WTC11 (cell line): ENCODE measurements at regions not wholly inside any gene's neighbourhood (a gene's known extent, or its start where the extent isn't known, plus 50 kb on each side); places are given as distances from the start of the nearest gene placed in this dataset.

Source experiments
- ATAC-seq: fragments of 200-7000 bp; cut with Tn5 transposase; 2 replicates; pipeline ENCODE4 v1.10.0; 2021; ENCODE audit warnings: mild to moderate bottlenecking, moderate library complexity
- CTCF ChIA-PET: fragments of 300-600 bp; sonication (Branson Sonifier 250); formaldehyde crosslinking; loops from one replicate; lab custom pipeline; 2021; ENCODE audit warnings: antibody characterized with exemption; lab: Charles Lee
- POLR2A ChIA-PET: fragments of 350-600 bp; sonication (Branson Sonifier 250); formaldehyde crosslinking; loops from one replicate; lab custom pipeline; 2021; ENCODE audit warnings: antibody characterized with exemption; lab: Charles Lee
- DNase-seq: peaks from one replicate; pipeline ENCODE4 v3.0.0; 2021; ENCODE audit warnings: low spot score
- H3K27ac Mint-ChIP-seq: 2 replicates; pipeline ENCODE4 v1.8.0; 2021; ENCODE audit warnings: mixed read lengths
- H3K27me3 Mint-ChIP-seq: 2 replicates; pipeline ENCODE4 v1.8.0; 2021; ENCODE audit warnings: low read depth, mild to moderate bottlenecking, moderate library complexity, mixed read lengths
- H3K36me3 Mint-ChIP-seq: 2 replicates; pipeline ENCODE4 v1.8.0; 2021; ENCODE audit warnings: mixed read lengths
- H3K4me1 Mint-ChIP-seq: 2 replicates; pipeline ENCODE4 v1.8.0; 2022; ENCODE audit warnings: mixed read lengths
- H3K4me3 Mint-ChIP-seq: 2 replicates; pipeline ENCODE4 v1.8.0; 2021; ENCODE audit warnings: mild to moderate bottlenecking, moderate library complexity, mixed read lengths
- H3K9me3 Mint-ChIP-seq: 2 replicates; pipeline ENCODE4 v1.8.0; 2021; ENCODE audit warnings: mixed read lengths
- AR ChIP-seq: fragments of 250-450 bp; sonication (Bioruptor Pico); IDR thresholded peaks from 2 replicates; pipeline ENCODE4 v1.9.0; 2021; ENCODE audit warnings: mild to moderate bottlenecking
- ATF6 ChIP-seq: sonication (generic); formaldehyde crosslinking; IDR thresholded peaks from 2 replicates; pipeline ENCODE4 v1.8.1; 2023; ENCODE audit warnings: mild to moderate bottlenecking, missing genetic modification reagents
- CDX4 ChIP-seq: fragments of 250-450 bp; sonication (Bioruptor Pico); IDR thresholded peaks from 2 replicates; pipeline ENCODE4 v1.9.0; 2021; ENCODE audit warnings: moderate library complexity, mild to moderate bottlenecking, inconsistent platforms, borderline replicate concordance
- E2F4 ChIP-seq: sonication (generic); formaldehyde crosslinking; IDR thresholded peaks from 2 replicates; pipeline ENCODE4 v1.8.1; 2022; ENCODE audit warnings: low read depth, mild to moderate bottlenecking, moderate library complexity, missing genetic modification reagents, borderline replicate concordance
- GTF2I ChIP-seq: fragments of 250-450 bp; sonication (Bioruptor Pico); conservative IDR thresholded peaks from 2 replicates; pipeline ENCODE4 v1.4.0; 2021; ENCODE audit warnings: mild to moderate bottlenecking
- HMGA2 ChIP-seq: fragments of 250-450 bp; sonication (Bioruptor Pico); IDR thresholded peaks from 2 replicates; pipeline ENCODE4 v1.4.0; 2021; ENCODE audit warnings: mild to moderate bottlenecking, moderate library complexity
- HMGXB4 ChIP-seq: sonication (generic); formaldehyde crosslinking; IDR thresholded peaks from 2 replicates; pipeline ENCODE4 v1.8.1; 2023; ENCODE audit warnings: mild to moderate bottlenecking, moderate library complexity, missing genetic modification reagents
- JUN ChIP-seq: sonication (generic); formaldehyde crosslinking; IDR thresholded peaks from 2 replicates; pipeline ENCODE4 v1.8.0; 2023; ENCODE audit warnings: mild to moderate bottlenecking, missing genetic modification reagents
- NFATC4 ChIP-seq: fragments of 250-450 bp; sonication (Bioruptor Pico); IDR thresholded peaks from 2 replicates; pipeline ENCODE4 v1.9.0; 2021; ENCODE audit warnings: mild to moderate bottlenecking
- ZNF263 ChIP-seq: sonication (generic); formaldehyde crosslinking; IDR thresholded peaks from 2 replicates; pipeline ENCODE4 v1.8.1; 2022; ENCODE audit warnings: low read depth, mild to moderate bottlenecking, moderate library complexity, missing genetic modification reagents
- ZNF281 ChIP-seq: sonication (generic); formaldehyde crosslinking; IDR thresholded peaks from 2 replicates; pipeline ENCODE4 v1.8.0; 2023; ENCODE audit warnings: mild to moderate bottlenecking, missing genetic modification reagents
- ZNF423 ChIP-seq: fragments of 250-450 bp; sonication (Bioruptor Pico); IDR thresholded peaks from 2 replicates; pipeline ENCODE4 v2.1.2; 2022; ENCODE audit warnings: mild to moderate bottlenecking, moderate library complexity
- ZNF512 ChIP-seq: sonication (generic); formaldehyde crosslinking; IDR thresholded peaks from 2 replicates; pipeline ENCODE4 v1.8.1; 2022; ENCODE audit warnings: missing genetic modification reagents, borderline replicate concordance
- ZNF532 ChIP-seq: fragments of 250-450 bp; sonication (Bioruptor Pico); IDR thresholded peaks from 2 replicates; pipeline ENCODE4 v1.9.0; 2021; ENCODE audit warnings: mild to moderate bottlenecking, borderline replicate concordance

GRCh38 chr5:71783891-71784290 is 64.8 kb downstream of the CARTPT start (continued):
- no peak for TF ChIP-seq ZNF512 (CRISPR knock-in tag)

- CTCF ChIA-PET: no interaction called here
- ATAC-seq (no peak), DNase-seq (no peak)
- no peak overlapping the region for H3K27ac Mint-ChIP-seq
- POLR2A ChIA-PET: no interaction called here
- H3K36me3 Mint-ChIP-seq: peaks cover 12% of the 10 kb centered on the region
- no peak overlapping the region for H3K4me3 Mint-ChIP-seq
- peaks cover 17% of the 10 kb centered on the region for H3K9me3 Mint-ChIP-seq
- H3K4me1 Mint-ChIP-seq: peaks cover 27% of the 10 kb centered on the region
- H3K27me3 Mint-ChIP-seq: peaks cover 4% of the 10 kb centered on the region
- no peak for TF ChIP-seq ZNF512 (CRISPR knock-in tag)
- no peak for TF ChIP-seq HMGXB4 (CRISPR knock-in tag)
- no peak for TF ChIP-seq GTF2I (CRISPR knock-in tag)
- TF ChIP-seq ZNF532 (CRISPR knock-in tag): no peak
- TF ChIP-seq ZNF423 (CRISPR knock-in tag): no peak
- TF ChIP-seq AR (CRISPR knock-in tag): no peak
- no peak for TF ChIP-seq CDX4
- no peak for TF ChIP-seq E2F4 (CRISPR knock-in tag)
- no peak for TF ChIP-seq NFATC4
- TF ChIP-seq ZNF281 (CRISPR knock-in tag): no peak
- no peak for TF ChIP-seq HMGA2 (CRISPR knock-in tag)
- no peak for TF ChIP-seq JUN (CRISPR knock-in tag)
- TF ChIP-seq ZNF263 (CRISPR knock-in tag): no peak
- TF ChIP-seq ATF6 (CRISPR knock-in tag): no peak
Measured at GRCh38 chr5:71786337-71787055, 67.4 kb downstream of the CARTPT start.
